ENCODE measurements at regions not wholly inside any gene's neighbourhood (a gene's known extent, or its start where the extent isn't known, plus 50 kb on each side); places are given as distances from the start of the nearest gene placed in this dataset.

DNA sequence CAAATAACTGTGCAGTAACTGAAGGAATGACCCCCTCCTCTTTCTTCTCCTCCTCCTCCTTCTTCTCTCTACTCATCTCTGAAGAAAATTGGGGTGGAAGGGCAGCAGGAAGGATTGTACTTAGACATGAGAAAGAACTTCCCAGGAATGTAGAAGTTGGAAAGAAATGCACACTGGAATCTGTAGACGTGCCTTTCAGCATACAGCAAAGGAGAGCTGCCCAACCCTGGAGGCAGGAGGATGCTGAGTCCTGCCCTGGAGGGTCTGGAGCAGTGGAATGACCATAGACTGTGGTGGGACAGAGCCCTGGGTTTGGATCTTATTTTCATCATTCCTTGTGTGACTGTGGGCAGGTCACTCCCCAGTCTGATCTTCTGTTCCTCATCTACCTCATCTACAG lies 80.1 kb downstream of the PJA1 start:
- TF ChIP-seq, protein P1, sequence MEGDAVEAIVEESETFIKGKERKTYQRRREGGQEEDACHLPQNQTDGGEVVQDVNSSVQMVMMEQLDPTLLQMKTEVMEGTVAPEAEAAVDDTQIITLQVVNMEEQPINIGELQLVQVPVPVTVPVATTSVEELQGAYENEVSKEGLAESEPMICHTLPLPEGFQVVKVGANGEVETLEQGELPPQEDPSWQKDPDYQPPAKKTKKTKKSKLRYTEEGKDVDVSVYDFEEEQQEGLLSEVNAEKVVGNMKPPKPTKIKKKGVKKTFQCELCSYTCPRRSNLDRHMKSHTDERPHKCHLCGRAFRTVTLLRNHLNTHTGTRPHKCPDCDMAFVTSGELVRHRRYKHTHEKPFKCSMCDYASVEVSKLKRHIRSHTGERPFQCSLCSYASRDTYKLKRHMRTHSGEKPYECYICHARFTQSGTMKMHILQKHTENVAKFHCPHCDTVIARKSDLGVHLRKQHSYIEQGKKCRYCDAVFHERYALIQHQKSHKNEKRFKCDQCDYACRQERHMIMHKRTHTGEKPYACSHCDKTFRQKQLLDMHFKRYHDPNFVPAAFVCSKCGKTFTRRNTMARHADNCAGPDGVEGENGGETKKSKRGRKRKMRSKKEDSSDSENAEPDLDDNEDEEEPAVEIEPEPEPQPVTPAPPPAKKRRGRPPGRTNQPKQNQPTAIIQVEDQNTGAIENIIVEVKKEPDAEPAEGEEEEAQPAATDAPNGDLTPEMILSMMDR (IDR thresholded peaks at IDR 0.05), result no peak
- TF ChIP-seq POLR2AphosphoS5 (IDR thresholded peaks at IDR 0.05; ENCODE audit: low read depth, low read length) (no peak), CHD2 (IDR thresholded peaks at IDR 0.05; ENCODE audit: low read length, partially characterized antibody) (no peak), REST (IDR thresholded peaks at IDR 0.05; ENCODE audit: low read depth, low read length) (no peak), RFX5 (IDR thresholded peaks at IDR 0.05; ENCODE audit: low read length) (no peak), JUND (IDR thresholded peaks at IDR 0.05) (no peak), SMC3 (IDR thresholded peaks at IDR 0.05; ENCODE audit: low read depth, low read length) (no peak), MEF2A (IDR thresholded peaks at IDR 0.05; ENCODE audit: borderline replicate concordance, low read depth) (no peak), FOXM1 (IDR thresholded peaks at IDR 0.05; ENCODE audit: low read depth) (no peak), GATA2 (CRISPR knock-in tag; IDR thresholded peaks at IDR 0.05) (no peak)

Measured in SK-N-SH (cell line).